HEK293T (cell line): ENCODE measurements at regions not wholly inside any gene's neighbourhood (a gene's known extent, or its start where the extent isn't known, plus 50 kb on each side); places are given as distances from the start of the nearest gene placed in this dataset.

Experiments used
- ARNT ChIP-seq: fragments of 450-650 bp; IDR thresholded peaks from 2 replicates; pipeline ENCODE4 v1.6.1; 2017; ENCODE audit warnings: mild to moderate bottlenecking
- BHLHE40 ChIP-seq: fragments of 450-650 bp; IDR thresholded peaks from 2 replicates; pipeline ENCODE4 v1.6.1; 2016; ENCODE audit warnings: mild to moderate bottlenecking, moderate library complexity, borderline replicate concordance
- ELF4 ChIP-seq: fragments of 450-650 bp; IDR thresholded peaks from 2 replicates; pipeline ENCODE4 v1.6.1; 2017; ENCODE audit warnings: antibody characterized with exemption
- FOXK2 ChIP-seq: fragments of 450-650 bp; IDR thresholded peaks from 2 replicates; pipeline ENCODE4 v1.6.1; 2016; ENCODE audit warnings: mild to moderate bottlenecking
- FOXM1 ChIP-seq: fragments of 450-650 bp; IDR thresholded peaks from 2 replicates; pipeline ENCODE4 v1.6.1; 2017; ENCODE audit warnings: mild to moderate bottlenecking, borderline replicate concordance
- LEF1 ChIP-seq: fragments of 450-650 bp; IDR thresholded peaks from 2 replicates; pipeline ENCODE4 v1.6.1; 2017; ENCODE audit warnings: mild to moderate bottlenecking, borderline replicate concordance
- SP1 ChIP-seq: fragments of 450-650 bp; IDR thresholded peaks from 2 replicates; pipeline ENCODE4 v1.6.1; 2017
- ZNF384 ChIP-seq: fragments of 450-650 bp; IDR thresholded peaks from 2 replicates; pipeline ENCODE4 v1.6.1; 2016

DNA sequence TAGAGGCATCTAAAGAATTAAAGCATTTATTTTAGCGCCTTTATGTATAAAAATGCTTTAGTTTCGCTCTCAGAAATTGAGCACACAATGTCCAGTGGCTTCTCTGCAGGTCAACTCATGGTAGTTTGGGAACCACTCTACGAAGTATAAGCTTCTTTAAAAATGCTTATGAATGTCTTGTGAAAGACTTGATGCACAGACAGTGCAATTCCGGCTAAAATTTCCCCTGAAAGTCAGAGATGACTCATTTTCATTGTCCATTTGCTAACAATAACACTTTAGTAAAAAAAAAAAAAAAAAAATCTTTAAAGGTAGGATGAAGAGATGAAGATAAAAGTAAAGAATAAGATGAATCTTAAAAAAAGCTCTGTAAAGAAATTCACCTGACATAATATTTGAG, 117.2 kb downstream of the PDHA2 start:
- TF ChIP-seq FOXK2: no peak
- no peak for TF ChIP-seq SP1
- no peak for TF ChIP-seq ARNT
- TF ChIP-seq ELF4: no peak
- no peak for TF ChIP-seq FOXM1
- TF ChIP-seq ZNF384: no peak
- no peak for TF ChIP-seq LEF1
- no peak for TF ChIP-seq BHLHE40
